Cardiac fibroblast (primary cell): ENCODE measurements at regions not wholly inside any gene's neighbourhood (a gene's known extent, or its start where the extent isn't known, plus 50 kb on each side); places are given as distances from the start of the nearest gene placed in this dataset.

ENCODE experiments used
- DNase-seq, 2 donors: peaks; one replicate each; pipeline versions ENCODE4 v3.0.0 to v3.0.0-alpha.2; 2010; ENCODE audit warnings: low read depth in 2 of 2
- H3K4me3 ChIP-seq, 2 donors: replicated peaks in 1 of 2; 1 replicate in 1 of 2; 2 replicates in 1 of 2; pipeline ENCODE4 v1.5.1; 2011; ENCODE audit warnings: low read depth in 2 of 2, low read length in 2 of 2, mild to moderate bottlenecking in 2 of 2, moderate library complexity in 1 of 2
- CTCF ChIP-seq: IDR thresholded peaks from one replicate; pipeline ENCODE4 v1.5.1; 2011; ENCODE audit warnings: low read depth, mild to moderate bottlenecking, low read length, inconsistent platforms

GRCh38 chr12:42967850-42968249 is 378.3 kb upstream of the PRICKLE1 start:
- DNase-seq, result no peak
- no peak overlapping the region for H3K4me3 ChIP-seq
- TF ChIP-seq CTCF, result no peak

GRCh38 chr12:42963988-42964387 is 374.4 kb upstream of the PRICKLE1 start:
- DNase-seq, result no peak
- no peak overlapping the region for H3K4me3 ChIP-seq
- TF ChIP-seq CTCF, result no peak

GRCh38 chr12:42962384-42962783 is 372.8 kb upstream of the PRICKLE1 start:
- no peak for DNase-seq
- H3K4me3 ChIP-seq, result no peak overlapping the region
- no peak for TF ChIP-seq CTCF

GRCh38 chr12:42961395-42961794 is 371.8 kb upstream of the PRICKLE1 start:
- TF ChIP-seq CTCF, result no peak
- DNase-seq, result peak; percentile 73 to 91
- H3K4me3 ChIP-seq, result no peak overlapping the region

GRCh38 chr12:42960087-42960527 is 370.6 kb upstream of the PRICKLE1 start:
- H3K4me3 ChIP-seq, result no peak overlapping the region
- TF ChIP-seq CTCF, result no peak
- peak in 1 of 2 donors; percentile 44 for DNase-seq

- no peak for TF ChIP-seq CTCF
- no peak overlapping the region for H3K4me3 ChIP-seq
- DNase-seq, result peak; percentile 35 to 74
Observed at GRCh38 chr12:42958291-42958674, 368.7 kb upstream of the PRICKLE1 start.

- TF ChIP-seq CTCF, result no peak
- no peak overlapping the region for H3K4me3 ChIP-seq
- DNase-seq, result no peak
Observed at GRCh38 chr12:42957561-42958290, 368.2 kb upstream of the PRICKLE1 start.
